22Rv1 (cell line): ENCODE measurements at regions not wholly inside any gene's neighbourhood (a gene's known extent, or its start where the extent isn't known, plus 50 kb on each side); places are given as distances from the start of the nearest gene placed in this dataset.

ENCODE experiments used
- H3K27ac ChIP-seq: fragments of 450-650 bp; 2 replicates; pipeline ENCODE4 v1.5.1; 2017
- ZFX ChIP-seq: fragments of 450-650 bp; IDR thresholded peaks from 2 replicates; pipeline ENCODE4 v1.6.1; 2017; ENCODE audit warnings: antibody characterized with exemption, borderline replicate concordance
- TF ChIP-seq, protein P1 (sequence below): fragments of 450-650 bp; IDR thresholded peaks from 2 replicates; pipeline ENCODE4 v1.5.1; 2017; ENCODE audit warnings: mild to moderate bottlenecking

DNA sequence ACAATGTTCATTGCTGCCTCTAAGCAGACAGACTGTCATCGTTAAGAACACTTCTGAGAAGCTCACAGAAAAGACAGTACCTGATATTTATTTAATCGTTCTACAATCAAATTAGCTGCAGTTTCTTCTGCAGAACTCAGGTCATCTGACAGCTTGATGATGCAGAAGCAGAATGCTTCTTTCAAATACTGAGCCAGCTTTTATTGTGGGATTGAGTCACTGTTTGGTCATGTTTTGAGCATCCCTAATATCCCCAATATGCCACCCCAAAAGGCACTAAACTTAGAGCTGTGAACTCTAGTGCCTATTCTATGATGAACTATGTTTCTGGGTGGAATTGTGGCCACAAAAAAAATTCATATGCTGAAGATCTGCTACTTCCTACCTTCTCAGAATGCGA, 51.0 kb upstream of the NLGN4Y start:
- no peak overlapping the region for H3K27ac ChIP-seq
- TF ChIP-seq, protein P1, sequence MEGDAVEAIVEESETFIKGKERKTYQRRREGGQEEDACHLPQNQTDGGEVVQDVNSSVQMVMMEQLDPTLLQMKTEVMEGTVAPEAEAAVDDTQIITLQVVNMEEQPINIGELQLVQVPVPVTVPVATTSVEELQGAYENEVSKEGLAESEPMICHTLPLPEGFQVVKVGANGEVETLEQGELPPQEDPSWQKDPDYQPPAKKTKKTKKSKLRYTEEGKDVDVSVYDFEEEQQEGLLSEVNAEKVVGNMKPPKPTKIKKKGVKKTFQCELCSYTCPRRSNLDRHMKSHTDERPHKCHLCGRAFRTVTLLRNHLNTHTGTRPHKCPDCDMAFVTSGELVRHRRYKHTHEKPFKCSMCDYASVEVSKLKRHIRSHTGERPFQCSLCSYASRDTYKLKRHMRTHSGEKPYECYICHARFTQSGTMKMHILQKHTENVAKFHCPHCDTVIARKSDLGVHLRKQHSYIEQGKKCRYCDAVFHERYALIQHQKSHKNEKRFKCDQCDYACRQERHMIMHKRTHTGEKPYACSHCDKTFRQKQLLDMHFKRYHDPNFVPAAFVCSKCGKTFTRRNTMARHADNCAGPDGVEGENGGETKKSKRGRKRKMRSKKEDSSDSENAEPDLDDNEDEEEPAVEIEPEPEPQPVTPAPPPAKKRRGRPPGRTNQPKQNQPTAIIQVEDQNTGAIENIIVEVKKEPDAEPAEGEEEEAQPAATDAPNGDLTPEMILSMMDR = no peak
- no peak for TF ChIP-seq ZFX
